ENCODE measurements at regions not wholly inside any gene's neighbourhood (a gene's known extent, or its start where the extent isn't known, plus 50 kb on each side); places are given as distances from the start of the nearest gene placed in this dataset.

GRCh38 chr5:2194949-2195348, 312.2 kb upstream of the IRX4 start:
- H3K36me3 ChIP-seq (ENCODE audit: control insufficient read depth in 1 of 2, insufficient read depth in 2 of 2, low read length in 2 of 2) = no peaks in the 10 kb centered on the region
- H2AFZ ChIP-seq (ENCODE audit: low read depth, low read length, poor library complexity, severe bottlenecking) = no peak overlapping the region
- H3K4me3 ChIP-seq (replicated peaks in 1 of 2; ENCODE audit: low read depth in 1 of 2, low read length in 2 of 2) = no peak overlapping the region
- no TSS peak for BruUV-seq (replicated peaks)
- ATAC-seq (no peak), DNase-seq (ENCODE audit: low read depth, low spot score) (no peak)
- no peak overlapping the region for H3K27ac ChIP-seq (ENCODE audit: low read depth, low read length)
- POLR2A ChIA-PET = no interaction called here
- intact Hi-C loops (cut with micrococcal nuclease) = no loop called here
- CTCF ChIA-PET = no interaction called here
- H3K79me2 ChIP-seq (ENCODE audit: insufficient read depth, low read length) = no peaks in the 10 kb centered on the region
- no peak overlapping the region for H3K9ac ChIP-seq (ENCODE audit: low read length)
- H3K4me1 ChIP-seq (ENCODE audit: control insufficient read depth in 1 of 2, insufficient read depth in 2 of 2, low read length in 2 of 2) = no peaks in the 10 kb centered on the region
- H3K9me2 ChIP-seq (ENCODE audit: insufficient read depth) = no peaks in the 10 kb centered on the region
- no peak for TF ChIP-seq ZNF274 (IDR thresholded peaks at IDR 0.05; ENCODE audit: low read depth, low read length)
- TF ChIP-seq EZH2phosphoT487 (IDR thresholded peaks at IDR 0.05; ENCODE audit: borderline replicate concordance) = no peak
- TF ChIP-seq, protein P1, sequence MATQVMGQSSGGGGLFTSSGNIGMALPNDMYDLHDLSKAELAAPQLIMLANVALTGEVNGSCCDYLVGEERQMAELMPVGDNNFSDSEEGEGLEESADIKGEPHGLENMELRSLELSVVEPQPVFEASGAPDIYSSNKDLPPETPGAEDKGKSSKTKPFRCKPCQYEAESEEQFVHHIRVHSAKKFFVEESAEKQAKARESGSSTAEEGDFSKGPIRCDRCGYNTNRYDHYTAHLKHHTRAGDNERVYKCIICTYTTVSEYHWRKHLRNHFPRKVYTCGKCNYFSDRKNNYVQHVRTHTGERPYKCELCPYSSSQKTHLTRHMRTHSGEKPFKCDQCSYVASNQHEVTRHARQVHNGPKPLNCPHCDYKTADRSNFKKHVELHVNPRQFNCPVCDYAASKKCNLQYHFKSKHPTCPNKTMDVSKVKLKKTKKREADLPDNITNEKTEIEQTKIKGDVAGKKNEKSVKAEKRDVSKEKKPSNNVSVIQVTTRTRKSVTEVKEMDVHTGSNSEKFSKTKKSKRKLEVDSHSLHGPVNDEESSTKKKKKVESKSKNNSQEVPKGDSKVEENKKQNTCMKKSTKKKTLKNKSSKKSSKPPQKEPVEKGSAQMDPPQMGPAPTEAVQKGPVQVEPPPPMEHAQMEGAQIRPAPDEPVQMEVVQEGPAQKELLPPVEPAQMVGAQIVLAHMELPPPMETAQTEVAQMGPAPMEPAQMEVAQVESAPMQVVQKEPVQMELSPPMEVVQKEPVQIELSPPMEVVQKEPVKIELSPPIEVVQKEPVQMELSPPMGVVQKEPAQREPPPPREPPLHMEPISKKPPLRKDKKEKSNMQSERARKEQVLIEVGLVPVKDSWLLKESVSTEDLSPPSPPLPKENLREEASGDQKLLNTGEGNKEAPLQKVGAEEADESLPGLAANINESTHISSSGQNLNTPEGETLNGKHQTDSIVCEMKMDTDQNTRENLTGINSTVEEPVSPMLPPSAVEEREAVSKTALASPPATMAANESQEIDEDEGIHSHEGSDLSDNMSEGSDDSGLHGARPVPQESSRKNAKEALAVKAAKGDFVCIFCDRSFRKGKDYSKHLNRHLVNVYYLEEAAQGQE (IDR thresholded peaks at IDR 0.05; ENCODE audit: low read depth) = no peak
- TF ChIP-seq, protein P2, sequence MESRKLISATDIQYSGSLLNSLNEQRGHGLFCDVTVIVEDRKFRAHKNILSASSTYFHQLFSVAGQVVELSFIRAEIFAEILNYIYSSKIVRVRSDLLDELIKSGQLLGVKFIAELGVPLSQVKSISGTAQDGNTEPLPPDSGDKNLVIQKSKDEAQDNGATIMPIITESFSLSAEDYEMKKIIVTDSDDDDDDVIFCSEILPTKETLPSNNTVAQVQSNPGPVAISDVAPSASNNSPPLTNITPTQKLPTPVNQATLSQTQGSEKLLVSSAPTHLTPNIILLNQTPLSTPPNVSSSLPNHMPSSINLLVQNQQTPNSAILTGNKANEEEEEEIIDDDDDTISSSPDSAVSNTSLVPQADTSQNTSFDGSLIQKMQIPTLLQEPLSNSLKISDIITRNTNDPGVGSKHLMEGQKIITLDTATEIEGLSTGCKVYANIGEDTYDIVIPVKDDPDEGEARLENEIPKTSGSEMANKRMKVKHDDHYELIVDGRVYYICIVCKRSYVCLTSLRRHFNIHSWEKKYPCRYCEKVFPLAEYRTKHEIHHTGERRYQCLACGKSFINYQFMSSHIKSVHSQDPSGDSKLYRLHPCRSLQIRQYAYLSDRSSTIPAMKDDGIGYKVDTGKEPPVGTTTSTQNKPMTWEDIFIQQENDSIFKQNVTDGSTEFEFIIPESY (IDR thresholded peaks at IDR 0.05; ENCODE audit: extremely low read depth, insufficient replicate concordance, low read length) = no peak
- no peak for TF ChIP-seq CEBPB (IDR thresholded peaks at IDR 0.05; ENCODE audit: low read depth)
- TF ChIP-seq POLR2A (IDR thresholded peaks at IDR 0.05; ENCODE audit: borderline replicate concordance, extremely low read depth, insufficient read depth, insufficient read length) = no peak
- TF ChIP-seq SIN3A (IDR thresholded peaks at IDR 0.05; ENCODE audit: low read depth) = no peak
- TF ChIP-seq SRF (IDR thresholded peaks at IDR 0.05; ENCODE audit: low read depth) = no peak
- no peak for TF ChIP-seq YY1 (IDR thresholded peaks at IDR 0.05; ENCODE audit: extremely low read depth, insufficient replicate concordance, low read depth, low read length)
- TF ChIP-seq MAX (IDR thresholded peaks at IDR 0.05) = no peak
- no peak for TF ChIP-seq RAD21 (IDR thresholded peaks at IDR 0.05; ENCODE audit: low read depth)
- no peak for TF ChIP-seq FOSL1 (IDR thresholded peaks at IDR 0.05; ENCODE audit: low read depth)
- TF ChIP-seq EGR1 (IDR thresholded peaks at IDR 0.05; ENCODE audit: low read depth) = no peak
- no peak for TF ChIP-seq EZH2 (IDR thresholded peaks at IDR 0.05)
- H3K27me3 ChIP-seq (ENCODE audit: insufficient read depth, low read length) = peaks cover 43% of the 10 kb centered on the region
- H3K9me3 ChIP-seq (ENCODE audit: control insufficient read depth in 1 of 2, insufficient read depth in 1 of 2, low read depth in 1 of 2, low read length in 2 of 2) = no peaks in the 10 kb centered on the region
- RAD21 ChIA-PET (ENCODE audit: low non-redundant PET in 1 of 2, low total read pairs in 2 of 2, uncharacterized antibody in 2 of 2, unreplicated experiment in 2 of 2) = no interaction called here
- no peaks in the 10 kb centered on the region for H4K20me1 ChIP-seq (ENCODE audit: insufficient read depth)
- no peak overlapping the region for H3K4me2 ChIP-seq (ENCODE audit: low read length)

Measured in HCT116 (cell line).